Activated CD4-positive, alpha-beta memory T cell treated with anti-CD3 and anti-CD28 coated beads, Interleukin-2, amount 10 ng/mL, durations not matched to agents 7 days and 5 days (primary cell): ENCODE measurements at regions not wholly inside any gene's neighbourhood (a gene's known extent, or its start where the extent isn't known, plus 50 kb on each side); places are given as distances from the start of the nearest gene placed in this dataset.
"Not testable (repeated sequence)": the region's sequence is repeated elsewhere in the genome, so short reads cannot be mapped to it uniquely, and the experiment has no call there.

ENCODE experiments used
- CTCF ChIA-PET: fragments of 350-600 bp; sonication (Branson Sonifier 250); formaldehyde crosslinking; loops from one replicate; lab custom pipeline; 2021; ENCODE audit warnings: antibody characterized with exemption, inconsistent platforms; lab: Charles Lee
- POLR2A ChIA-PET: fragments of 350-600 bp; sonication (Branson Sonifier 250); formaldehyde crosslinking; loops from one replicate; lab custom pipeline; 2021; ENCODE audit warnings: antibody characterized with exemption; lab: Charles Lee
- DNase-seq: peaks from one replicate; pipeline ENCODE4 v3.0.0-alpha.2; 2020
- H3K27ac Mint-ChIP-seq: one replicate; pipeline ENCODE4 v1.8.0; 2021; ENCODE audit warnings: mild to moderate bottlenecking, mixed read lengths
- H3K27me3 Mint-ChIP-seq: one replicate; pipeline ENCODE4 v1.8.0; 2021; ENCODE audit warnings: mixed read lengths
- H3K36me3 Mint-ChIP-seq: one replicate; pipeline ENCODE4 v1.8.0; 2021; ENCODE audit warnings: low read depth, mixed read lengths
- H3K4me1 Mint-ChIP-seq: one replicate; pipeline ENCODE4 v1.8.0; 2021; ENCODE audit warnings: mixed read lengths
- H3K4me3 Mint-ChIP-seq: one replicate; pipeline ENCODE4 v1.8.0; 2021; ENCODE audit warnings: mild to moderate bottlenecking, mixed read lengths
- H3K9me3 Mint-ChIP-seq: one replicate; pipeline ENCODE4 v1.8.0; 2021; ENCODE audit warnings: mixed read lengths

- POLR2A ChIA-PET, result no interaction called here
- H3K36me3 Mint-ChIP-seq, result no peaks in the 10 kb centered on the region
Observed at GRCh38 chr12:33253178-33253577, 186.4 kb downstream of the SYT10 start.

GRCh38 chr12:33251548-33251947 is 188.1 kb downstream of the SYT10 start:
- Mint-ChIP-seq H3K4me3 (no peak overlapping the region), H3K27me3 (no peaks in the 10 kb centered on the region), H3K4me1 (no peaks in the 10 kb centered on the region), H3K36me3 (no peaks in the 10 kb centered on the region), H3K9me3 (no peaks in the 10 kb centered on the region), H3K27ac (no peak overlapping the region)
- ChIA-PET CTCF (no interaction called here), POLR2A (no interaction called here)
- DNase-seq, result no peak

More at GRCh38 chr12:33253178-33253577, 186.4 kb downstream of the SYT10 start:
- Mint-ChIP-seq H3K27ac (no peak overlapping the region), H3K4me3 (no peak overlapping the region), H3K4me1 (no peaks in the 10 kb centered on the region), H3K27me3 (no peaks in the 10 kb centered on the region), H3K9me3 (peaks cover 2% of the 10 kb centered on the region)
- no peak for DNase-seq
- CTCF ChIA-PET, result no interaction called here

GRCh38 chr12:33248364-33248763 is 191.3 kb downstream of the SYT10 start:
- POLR2A ChIA-PET, result no interaction called here
- Mint-ChIP-seq H3K36me3 (no peaks in the 10 kb centered on the region), H3K4me1 (no peaks in the 10 kb centered on the region), H3K9me3 (no peaks in the 10 kb centered on the region), H3K27ac (no peak overlapping the region), H3K4me3 (no peak overlapping the region), H3K27me3 (no peaks in the 10 kb centered on the region)
- CTCF ChIA-PET, result no interaction called here
- DNase-seq, result no peak

GRCh38 chr12:33247625-33248024 is 192.0 kb downstream of the SYT10 start:
- POLR2A ChIA-PET, result no interaction called here
- no peak for DNase-seq
- no peaks in the 10 kb centered on the region for H3K27me3 Mint-ChIP-seq
- no peak overlapping the region for H3K27ac Mint-ChIP-seq
- no peak overlapping the region for H3K4me3 Mint-ChIP-seq
- H3K9me3 Mint-ChIP-seq, result no peaks in the 10 kb centered on the region
- CTCF ChIA-PET, result no interaction called here
- no peaks in the 10 kb centered on the region for H3K36me3 Mint-ChIP-seq
- H3K4me1 Mint-ChIP-seq, result no peaks in the 10 kb centered on the region

GRCh38 chr12:33245434-33245833 is 194.2 kb downstream of the SYT10 start:
- no peak for DNase-seq
- Mint-ChIP-seq H3K36me3 (no peaks in the 10 kb centered on the region), H3K4me1 (no peaks in the 10 kb centered on the region), H3K27ac (no peak overlapping the region), H3K9me3 (no peaks in the 10 kb centered on the region), H3K4me3 (no peak overlapping the region), H3K27me3 (no peaks in the 10 kb centered on the region)
- ChIA-PET POLR2A (no interaction called here), CTCF (no interaction called here)

GRCh38 chr12:33226671-33227070 is 212.9 kb downstream of the SYT10 start:
- no peaks in the 10 kb centered on the region for H3K36me3 Mint-ChIP-seq
- no peak overlapping the region for H3K4me3 Mint-ChIP-seq
- CTCF ChIA-PET, result no interaction called here
- no peaks in the 10 kb centered on the region for H3K27me3 Mint-ChIP-seq
- H3K9me3 Mint-ChIP-seq, result peaks cover 10% of the 10 kb centered on the region
- no peak overlapping the region for H3K27ac Mint-ChIP-seq
- POLR2A ChIA-PET, result no interaction called here
- no peak for DNase-seq
- H3K4me1 Mint-ChIP-seq, result no peaks in the 10 kb centered on the region

- no peak for DNase-seq
- H3K9me3 Mint-ChIP-seq, result peaks cover 14% of the 10 kb centered on the region
- H3K4me1 Mint-ChIP-seq, result no peaks in the 10 kb centered on the region
- POLR2A ChIA-PET, result no interaction called here
- no peaks in the 10 kb centered on the region for H3K36me3 Mint-ChIP-seq
- CTCF ChIA-PET, result no interaction called here
- H3K27ac Mint-ChIP-seq, result no peak overlapping the region
- H3K4me3 Mint-ChIP-seq, result no peak overlapping the region
- H3K27me3 Mint-ChIP-seq, result no peaks in the 10 kb centered on the region
Observed at GRCh38 chr12:33223956-33224355, 215.7 kb downstream of the SYT10 start.

GRCh38 chr12:33222357-33222756 is 217.3 kb downstream of the SYT10 start:
- peaks cover 22% of the 10 kb centered on the region for H3K9me3 Mint-ChIP-seq
- POLR2A ChIA-PET, result no interaction called here
- no peak overlapping the region for H3K27ac Mint-ChIP-seq
- no peaks in the 10 kb centered on the region for H3K27me3 Mint-ChIP-seq
- no peaks in the 10 kb centered on the region for H3K4me1 Mint-ChIP-seq
- CTCF ChIA-PET, result no interaction called here
- no peak for DNase-seq
- no peaks in the 10 kb centered on the region for H3K36me3 Mint-ChIP-seq
- no peak overlapping the region for H3K4me3 Mint-ChIP-seq

GRCh38 chr12:33205981-33206380 is 233.6 kb downstream of the SYT10 start:
- Mint-ChIP-seq H3K4me3 (no peak overlapping the region), H3K27ac (no peak overlapping the region), H3K36me3 (no peaks in the 10 kb centered on the region), H3K9me3 (peaks cover 4% of the 10 kb centered on the region), H3K27me3 (no peaks in the 10 kb centered on the region), H3K4me1 (no peaks in the 10 kb centered on the region)
- ChIA-PET CTCF (interaction anchor here (0.7 kb wide), 1 partner anchor 515 kb away, joined by 3 read pairs; no protein-coding TSS in a partner anchor), POLR2A (no interaction called here)
- no peak for DNase-seq

GRCh38 chr12:33194389-33194788 is 245.2 kb downstream of the SYT10 start:
- H3K36me3 Mint-ChIP-seq, POLR2A ChIA-PET, H3K4me3 Mint-ChIP-seq, H3K27me3 Mint-ChIP-seq, H3K4me1 Mint-ChIP-seq, DNase-seq, CTCF ChIA-PET, H3K27ac Mint-ChIP-seq: not testable (repeated sequence)
- peaks cover 22% of the 10 kb centered on the region for H3K9me3 Mint-ChIP-seq

GRCh38 chr12:33192226-33192625 is 247.4 kb downstream of the SYT10 start:
- H3K9me3 Mint-ChIP-seq, result peaks cover 17% of the 10 kb centered on the region
- ChIA-PET CTCF (no interaction called here), POLR2A (no interaction called here)
- H3K27me3 Mint-ChIP-seq, result no peaks in the 10 kb centered on the region
- no peak overlapping the region for H3K4me3 Mint-ChIP-seq
- H3K4me1 Mint-ChIP-seq, result no peaks in the 10 kb centered on the region
- no peak for DNase-seq
- H3K27ac Mint-ChIP-seq, result no peak overlapping the region
- no peaks in the 10 kb centered on the region for H3K36me3 Mint-ChIP-seq

GRCh38 chr12:33187409-33187808 is 252.2 kb downstream of the SYT10 start:
- Mint-ChIP-seq H3K4me1 (no peaks in the 10 kb centered on the region), H3K27me3 (no peaks in the 10 kb centered on the region)
- POLR2A ChIA-PET, result no interaction called here

GRCh38 chr12:33184161-33184560 is 255.5 kb downstream of the SYT10 start:
- POLR2A ChIA-PET, result no interaction called here
- Mint-ChIP-seq H3K27me3 (no peaks in the 10 kb centered on the region), H3K36me3 (no peaks in the 10 kb centered on the region), H3K4me3 (no peak overlapping the region), H3K4me1 (no peaks in the 10 kb centered on the region), H3K9me3 (peaks cover 4% of the 10 kb centered on the region), H3K27ac (no peak overlapping the region)
- DNase-seq, result no peak
- CTCF ChIA-PET, result no interaction called here

More at GRCh38 chr12:33187409-33187808, 252.2 kb downstream of the SYT10 start:
- CTCF ChIA-PET, result interaction anchor here (0.7 kb wide), 1 partner anchor 211 kb away, joined by 3 read pairs; no protein-coding TSS in a partner anchor
- H3K27ac Mint-ChIP-seq, result no peak overlapping the region
- H3K9me3 Mint-ChIP-seq, result peaks cover 8% of the 10 kb centered on the region
- no peak for DNase-seq
- H3K4me3 Mint-ChIP-seq, result no peak overlapping the region
- no peaks in the 10 kb centered on the region for H3K36me3 Mint-ChIP-seq

- ChIA-PET POLR2A (no interaction called here), CTCF (no interaction called here)
- no peak overlapping the region for H3K27ac Mint-ChIP-seq
- H3K4me1 Mint-ChIP-seq, result no peaks in the 10 kb centered on the region
- no peak overlapping the region for H3K4me3 Mint-ChIP-seq
- no peaks in the 10 kb centered on the region for H3K36me3 Mint-ChIP-seq
- H3K9me3 Mint-ChIP-seq, result peaks cover 4% of the 10 kb centered on the region
- no peaks in the 10 kb centered on the region for H3K27me3 Mint-ChIP-seq
- DNase-seq, result no peak
Observed at GRCh38 chr12:33182485-33182884, 257.1 kb downstream of the SYT10 start.
